ENCODE measurements at regions not wholly inside any gene's neighbourhood (a gene's known extent, or its start where the extent isn't known, plus 50 kb on each side); places are given as distances from the start of the nearest gene placed in this dataset.

GRCh38 chr2:106996171-106996769 lies 110.3 kb upstream of the ST6GAL2 start:
- TF ChIP-seq CTCF (IDR thresholded peaks at IDR 0.05; ENCODE audit: insufficient read depth, low read length) (no peak), REST (IDR thresholded peaks at IDR 0.05; ENCODE audit: insufficient replicate concordance, low read depth) (no peak), POLR2AphosphoS5 (IDR thresholded peaks at IDR 0.05; ENCODE audit: low read depth) (no peak), GABPA (IDR thresholded peaks at IDR 0.05; ENCODE audit: low read depth) (no peak), SPI1 (IDR thresholded peaks at IDR 0.05; ENCODE audit: borderline replicate concordance, low read depth) (no peak)

All from HL-60 (cell line).